HL-60/S4 treated with phorbol 12-myristate 13-acetate at 8.2 ng/mL for 4 days and 3 days (cell line): ENCODE measurements at regions not wholly inside any gene's neighbourhood (a gene's known extent, or its start where the extent isn't known, plus 50 kb on each side); places are given as distances from the start of the nearest gene placed in this dataset.

Experiments
- in situ Hi-C: fragments of 300-500 bp; cut with MboI; formaldehyde crosslinking; loops from 2 replicates; pipeline ENCODE4 v1.15.0; 2022; ENCODE audit warnings: low sequenced_read_pairs

DNA sequence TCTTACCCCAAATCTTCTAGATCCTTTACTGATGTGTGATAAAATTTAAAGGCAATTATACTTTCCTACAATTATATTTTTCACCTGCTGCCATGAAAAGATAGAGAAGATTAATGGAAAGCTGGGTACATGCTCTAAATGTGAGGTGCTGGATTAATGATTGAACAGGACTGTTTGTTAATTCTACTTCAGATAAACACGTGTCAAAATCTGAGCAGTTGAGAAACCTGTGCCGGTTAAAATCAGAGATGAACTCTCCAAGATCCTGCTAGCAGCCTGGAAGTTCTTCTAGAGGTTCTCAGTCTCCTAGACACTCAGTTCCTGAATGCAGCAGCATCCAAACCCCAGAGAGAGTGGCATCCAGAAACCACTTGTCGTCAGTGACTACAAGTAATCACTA is 69.2 kb downstream of the INHBA start:
- in situ Hi-C loops: no loop called here

DNA sequence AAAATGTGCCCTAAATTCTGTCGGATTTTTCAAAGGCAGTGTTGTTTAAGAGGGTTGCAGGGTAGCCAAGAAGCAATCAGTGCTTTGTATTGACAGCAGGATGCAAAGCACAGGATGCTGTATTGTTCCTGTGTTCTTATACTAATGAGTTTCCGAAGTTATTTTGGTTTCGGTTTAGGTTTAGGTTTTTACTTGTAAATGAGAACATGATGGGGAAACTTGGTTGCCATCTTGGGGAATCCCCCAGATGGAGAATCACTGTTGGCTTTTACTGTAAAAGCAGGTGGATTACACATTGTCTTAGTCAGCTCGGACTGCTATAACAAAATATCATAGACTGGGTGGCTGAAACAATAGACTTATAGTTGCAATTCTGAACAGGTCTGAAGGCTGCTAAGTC is 72.1 kb downstream of the INHBA start:
- in situ Hi-C loops: no loop called here

DNA sequence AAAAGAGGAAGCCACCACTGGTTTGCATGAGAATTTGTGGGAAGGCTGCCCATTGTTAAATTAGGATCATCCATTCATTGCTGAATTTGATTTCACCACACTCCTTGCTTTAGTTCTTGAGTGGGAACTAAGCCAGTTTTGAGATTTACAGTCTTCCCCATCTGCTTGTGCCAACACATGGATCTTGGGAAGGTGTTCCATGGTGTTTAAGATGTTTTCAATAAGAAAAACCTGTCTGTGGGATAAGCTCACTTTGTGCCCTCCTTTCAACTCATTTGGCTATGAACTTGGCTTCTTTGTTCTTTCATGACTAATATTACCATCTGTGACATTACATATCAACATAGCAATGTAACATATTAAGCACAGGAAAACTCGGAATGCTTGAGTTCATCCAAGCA is 73.2 kb downstream of the INHBA start:
- in situ Hi-C loops: no loop called here

DNA sequence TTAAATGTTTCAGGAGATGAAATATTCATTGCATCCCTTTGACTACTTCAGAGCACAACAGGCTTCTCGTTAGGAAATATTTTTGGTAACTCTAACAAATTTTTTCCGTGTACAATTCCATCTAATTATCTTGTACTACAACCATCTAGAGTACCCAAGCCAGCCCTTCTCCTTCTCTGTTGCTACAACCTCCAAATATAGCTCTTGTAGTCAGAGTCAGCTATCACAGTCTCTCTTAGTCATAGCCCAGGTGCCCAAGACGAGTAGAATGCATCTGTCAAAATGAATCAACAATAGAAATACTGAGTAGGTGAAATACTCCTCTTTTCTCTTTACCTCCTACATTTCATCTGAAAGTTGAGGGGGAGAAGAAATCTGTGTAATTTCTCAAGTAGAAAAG is 74.0 kb downstream of the INHBA start:
- in situ Hi-C loops: no loop called here

DNA sequence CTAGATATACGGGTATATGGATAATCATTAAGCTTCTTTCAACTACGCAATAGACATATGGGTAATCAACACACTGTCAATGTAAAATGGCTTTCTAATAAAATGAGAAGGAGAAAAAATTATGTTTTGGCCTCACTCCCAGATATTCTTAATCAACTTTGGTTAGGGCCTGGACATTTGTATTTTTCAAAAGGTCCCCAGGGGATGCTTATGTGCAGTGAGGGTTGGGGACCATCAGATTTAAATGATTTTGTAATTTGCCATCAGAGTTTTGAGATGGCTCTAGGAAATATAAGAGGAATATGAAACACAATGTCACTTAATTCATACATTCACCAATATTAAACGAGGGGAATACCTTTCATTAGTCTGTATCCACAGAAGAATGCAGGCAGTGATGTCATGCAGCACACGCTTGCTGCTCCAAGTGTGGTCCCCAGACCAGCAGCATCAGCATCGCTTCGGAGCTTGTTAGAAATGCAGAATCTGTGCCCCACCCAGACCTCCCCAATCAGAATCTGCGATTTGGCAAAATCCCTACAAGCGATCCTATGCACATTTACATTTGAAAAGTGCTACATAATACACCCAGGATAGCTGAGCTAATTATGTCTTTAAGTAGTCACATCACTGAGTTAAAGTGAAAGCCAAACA is 75.1 kb downstream of the INHBA start:
- in situ Hi-C loops: no loop called here

DNA sequence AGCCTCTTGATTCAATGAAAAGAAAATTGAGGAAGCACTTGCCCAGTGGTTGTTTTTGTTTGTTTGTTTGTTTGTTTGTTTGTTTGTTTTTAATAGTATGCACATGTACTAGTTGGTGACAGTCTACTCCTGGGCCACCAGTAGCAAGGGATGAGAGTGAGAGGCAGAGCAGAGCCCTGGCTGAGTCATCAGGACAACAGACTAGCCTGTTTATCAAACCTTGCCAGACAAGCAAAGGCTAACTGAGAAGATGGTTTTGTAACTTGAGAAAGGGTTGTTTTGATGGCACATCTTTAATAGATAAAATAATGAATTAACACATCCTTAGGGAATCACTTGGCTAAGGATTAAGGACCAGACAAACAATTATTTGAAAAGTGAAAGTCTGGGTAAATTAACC is 78.1 kb downstream of the INHBA start:
- in situ Hi-C loops: no loop called here

DNA sequence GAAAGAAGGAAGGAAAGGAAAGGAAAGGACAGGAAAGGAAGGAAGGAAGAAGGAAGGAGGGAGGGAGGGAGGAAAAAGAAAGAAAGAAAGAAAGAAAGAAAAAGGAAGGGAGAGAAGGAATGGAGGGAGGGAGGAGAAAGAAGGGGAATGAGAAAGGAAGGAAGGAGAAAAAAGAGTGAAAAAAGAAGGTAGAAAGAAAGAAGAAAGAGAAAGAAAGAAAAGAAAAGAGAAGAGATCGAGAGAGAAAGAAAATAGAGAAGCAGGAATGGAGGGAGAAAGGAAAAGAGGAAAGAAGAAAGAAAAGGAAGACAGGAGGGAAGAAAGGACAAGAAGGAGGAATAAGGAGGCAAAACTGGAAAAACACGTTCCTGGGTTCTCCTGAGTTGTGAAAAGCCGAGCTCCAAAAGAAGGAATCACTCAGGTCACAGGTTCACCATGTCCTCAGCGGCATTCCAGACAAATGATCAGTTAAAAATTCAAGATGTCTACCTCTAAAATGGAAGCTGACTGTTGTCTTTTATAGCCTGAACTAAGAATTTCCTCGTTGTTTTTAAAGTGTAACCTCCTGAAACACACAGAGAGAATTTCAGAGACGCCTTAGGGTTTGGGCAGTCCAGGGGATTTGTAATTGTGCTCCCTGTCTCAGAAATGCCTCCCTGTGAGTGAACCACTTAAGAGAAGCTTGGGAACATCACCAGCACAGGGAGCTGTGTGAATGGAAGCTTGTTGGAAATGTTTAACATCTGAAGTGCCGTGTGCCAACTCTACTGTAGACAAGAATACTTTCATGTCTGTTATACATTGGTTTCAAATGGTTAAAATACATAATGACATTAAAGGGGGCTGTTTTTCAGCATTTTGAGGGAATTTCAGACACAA is 80.7 kb downstream of the INHBA start:
- in situ Hi-C loops: no loop called here

DNA sequence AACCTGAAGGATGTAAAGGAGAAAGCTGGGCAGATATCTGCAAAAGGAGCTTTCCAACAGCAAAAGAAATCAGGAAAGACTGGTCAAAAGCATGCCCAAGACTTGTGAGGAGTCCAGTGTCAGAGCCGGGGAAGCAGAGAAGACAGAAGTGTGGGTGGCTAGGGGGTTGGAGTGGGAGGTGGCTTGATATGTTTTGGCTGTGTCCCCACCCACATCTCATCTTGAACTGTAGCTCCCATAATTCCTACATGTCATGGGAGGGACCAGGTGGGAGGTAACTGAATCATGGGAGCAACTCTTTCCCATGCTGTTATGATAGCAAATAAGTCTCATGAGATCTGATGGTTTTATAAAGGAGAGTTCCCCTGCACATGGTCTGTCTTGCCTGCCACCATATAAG is 84.9 kb downstream of the INHBA start:
- in situ Hi-C loops: no loop called here

DNA sequence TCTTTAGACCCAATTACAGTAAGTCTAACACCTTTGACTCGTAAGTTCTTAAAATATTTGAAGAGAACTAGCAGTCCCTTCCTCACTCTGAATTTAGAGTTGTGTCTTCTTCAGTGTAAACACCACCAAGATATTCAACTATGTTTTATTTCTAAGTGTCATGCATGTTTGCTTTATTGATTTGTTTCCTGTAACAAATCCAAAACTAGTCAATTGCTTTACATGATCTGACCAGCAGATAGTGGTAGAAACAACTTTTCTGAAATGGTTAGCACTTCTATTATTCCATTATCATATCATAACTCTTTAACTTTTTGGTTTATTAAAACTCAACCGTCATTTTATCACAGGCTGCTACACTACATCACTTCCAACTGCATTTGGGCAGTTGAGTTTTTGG is 90.1 kb downstream of the INHBA start:
- in situ Hi-C loops: no loop called here

DNA sequence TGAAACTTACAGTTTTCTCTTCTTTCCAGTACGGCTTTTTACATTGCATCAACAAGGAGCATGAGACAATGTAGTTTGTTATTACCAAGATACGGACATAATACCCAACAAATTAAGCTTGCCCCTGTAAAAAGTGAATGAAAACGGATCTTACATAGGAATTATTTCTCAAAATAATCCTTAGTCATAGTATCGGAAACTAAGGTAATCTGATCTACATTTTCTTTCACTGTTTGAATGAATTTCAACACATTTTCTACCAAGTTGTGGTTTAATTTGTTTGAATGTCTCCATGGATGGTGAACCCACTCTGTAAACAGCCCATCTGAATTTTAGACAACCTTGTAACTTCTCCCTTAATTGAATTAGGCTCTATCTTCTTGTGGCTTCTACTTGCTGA is 90.5 kb downstream of the INHBA start:
- in situ Hi-C loops: no loop called here

DNA sequence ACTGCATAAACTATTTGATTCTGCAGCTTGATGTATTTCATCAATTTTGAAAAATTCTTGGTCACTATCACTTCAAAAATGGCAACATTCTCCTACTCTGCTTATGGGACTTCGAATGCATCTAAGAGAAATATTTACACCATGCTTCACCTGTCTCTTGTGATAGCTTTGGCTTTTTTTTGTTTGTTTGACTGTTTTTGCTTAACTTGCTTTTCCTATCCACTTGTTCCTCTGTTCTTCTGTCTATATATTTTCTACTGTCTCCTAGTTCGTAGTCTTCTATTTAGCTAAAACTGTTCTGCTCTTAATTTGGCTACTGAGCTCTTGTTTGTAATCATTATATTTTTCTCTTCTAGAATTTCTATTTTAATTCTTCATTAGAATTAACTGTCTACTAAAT is 94.4 kb downstream of the INHBA start:
- in situ Hi-C loops: no loop called here

DNA sequence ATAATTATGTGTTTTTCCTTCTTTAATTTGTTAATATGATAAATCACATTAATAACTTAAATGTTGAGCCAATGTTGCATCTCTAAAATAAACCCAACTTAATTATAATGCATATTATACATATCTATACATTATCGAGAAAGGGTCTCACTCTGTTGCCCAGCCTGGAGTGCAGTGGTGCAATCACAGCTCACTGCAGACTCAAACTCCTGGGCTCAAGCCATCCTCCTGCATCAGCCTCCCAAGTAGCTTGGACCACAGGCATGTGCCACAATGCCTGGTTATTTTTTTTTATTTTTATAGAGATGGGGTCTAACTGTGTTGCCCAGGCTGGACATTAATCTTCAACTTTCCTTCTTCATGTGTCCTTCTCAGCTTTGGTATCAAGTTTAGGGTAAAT is 98.9 kb downstream of the INHBA start:
- in situ Hi-C loops: no loop called here

DNA sequence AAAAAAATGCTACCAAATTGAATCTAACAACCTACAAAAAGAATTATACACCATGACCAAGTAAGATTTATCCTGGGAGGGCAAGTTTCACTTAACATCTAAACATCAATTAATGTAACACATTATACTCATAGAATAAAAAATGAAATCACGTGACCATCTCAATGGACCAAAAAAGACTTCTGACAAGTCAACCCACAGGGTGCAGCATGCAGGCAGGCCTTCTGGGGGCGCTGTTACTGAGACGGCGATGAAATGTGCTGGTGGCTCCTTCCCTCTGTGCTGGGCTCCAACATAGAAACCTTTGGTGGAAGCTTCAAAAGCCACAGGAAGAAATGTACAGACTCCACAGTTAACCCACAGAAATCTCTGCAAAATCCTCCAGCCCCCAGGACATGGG is 103.1 kb downstream of the INHBA start:
- in situ Hi-C loops: no loop called here

DNA sequence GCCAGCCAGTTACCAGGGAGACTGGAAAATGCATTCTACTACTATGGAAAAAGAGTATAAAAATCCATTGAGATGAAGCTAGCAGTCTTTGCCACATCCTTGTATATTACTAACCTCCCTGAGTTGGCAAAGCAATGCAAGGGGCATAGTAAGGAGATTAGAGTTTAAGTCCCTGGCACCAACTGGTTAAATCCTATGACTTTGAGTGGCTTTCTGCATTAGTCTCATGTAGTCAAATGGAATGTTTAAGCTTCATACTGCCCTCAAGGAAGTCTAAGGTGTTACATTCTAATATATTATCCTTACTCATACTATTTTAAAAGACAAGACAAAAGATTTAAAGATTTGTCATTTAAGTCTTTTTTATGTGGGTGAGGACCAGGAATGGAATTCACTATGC is 110.1 kb downstream of the INHBA start:
- in situ Hi-C loops: no loop called here

DNA sequence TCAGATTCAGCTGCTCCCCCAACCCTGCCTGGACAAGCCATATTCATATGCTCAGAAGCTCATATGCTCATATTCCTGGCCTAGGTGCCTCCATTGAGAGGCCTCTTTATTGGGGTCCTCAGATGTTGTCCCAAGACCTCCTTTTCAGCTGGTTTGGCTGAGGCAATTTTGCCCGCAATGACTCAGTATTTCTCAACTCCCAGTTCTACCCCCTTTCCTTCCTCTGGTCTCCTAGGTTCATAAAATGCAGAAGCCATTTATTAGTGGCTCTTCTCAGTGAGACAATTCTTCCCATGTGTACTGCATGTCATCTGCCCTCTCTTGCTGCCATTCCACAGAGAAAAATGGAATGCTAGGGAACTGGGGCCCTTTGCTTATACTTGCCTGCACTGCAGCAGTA is 110.7 kb downstream of the INHBA start:
- in situ Hi-C loops: no loop called here

DNA sequence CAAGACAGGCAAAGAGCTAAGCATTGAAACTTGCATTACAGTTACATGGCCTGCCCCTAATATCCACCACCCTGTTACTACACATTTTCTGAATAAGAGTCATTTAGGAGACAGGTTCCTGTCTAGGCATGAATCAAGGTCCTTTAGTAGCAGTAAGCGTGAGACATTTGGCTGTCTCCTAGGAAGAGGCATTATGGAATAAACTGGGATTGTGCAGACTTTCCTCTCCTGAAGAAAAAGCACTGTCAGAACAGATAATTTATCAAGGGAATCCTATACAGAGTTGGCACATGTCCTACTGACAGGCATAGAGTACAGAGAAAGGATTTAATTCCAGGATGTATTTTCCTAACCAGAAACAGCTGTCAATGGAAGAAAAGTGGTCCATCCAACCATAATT is 111.9 kb downstream of the INHBA start:
- in situ Hi-C loops: no loop called here

DNA sequence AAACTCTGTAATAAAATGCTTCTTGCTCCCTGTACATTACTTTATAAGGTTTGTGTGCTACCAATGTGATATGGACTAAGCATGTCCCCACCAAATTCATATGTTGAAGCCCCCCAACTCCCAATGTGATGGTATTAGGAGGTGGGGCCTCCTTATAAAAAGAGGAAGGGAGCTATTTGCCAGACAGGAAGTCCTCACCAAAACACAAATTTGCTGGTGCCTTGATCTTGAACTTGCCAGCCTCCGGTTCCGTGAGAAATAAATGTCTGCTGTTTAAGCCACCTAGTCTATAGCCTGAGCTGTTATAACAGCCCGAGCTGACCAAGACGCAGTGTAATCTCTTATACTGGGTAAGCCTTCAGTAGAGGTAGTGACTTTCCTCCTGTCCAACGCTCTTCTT is 114.5 kb downstream of the INHBA start:
- in situ Hi-C loops: no loop called here

DNA sequence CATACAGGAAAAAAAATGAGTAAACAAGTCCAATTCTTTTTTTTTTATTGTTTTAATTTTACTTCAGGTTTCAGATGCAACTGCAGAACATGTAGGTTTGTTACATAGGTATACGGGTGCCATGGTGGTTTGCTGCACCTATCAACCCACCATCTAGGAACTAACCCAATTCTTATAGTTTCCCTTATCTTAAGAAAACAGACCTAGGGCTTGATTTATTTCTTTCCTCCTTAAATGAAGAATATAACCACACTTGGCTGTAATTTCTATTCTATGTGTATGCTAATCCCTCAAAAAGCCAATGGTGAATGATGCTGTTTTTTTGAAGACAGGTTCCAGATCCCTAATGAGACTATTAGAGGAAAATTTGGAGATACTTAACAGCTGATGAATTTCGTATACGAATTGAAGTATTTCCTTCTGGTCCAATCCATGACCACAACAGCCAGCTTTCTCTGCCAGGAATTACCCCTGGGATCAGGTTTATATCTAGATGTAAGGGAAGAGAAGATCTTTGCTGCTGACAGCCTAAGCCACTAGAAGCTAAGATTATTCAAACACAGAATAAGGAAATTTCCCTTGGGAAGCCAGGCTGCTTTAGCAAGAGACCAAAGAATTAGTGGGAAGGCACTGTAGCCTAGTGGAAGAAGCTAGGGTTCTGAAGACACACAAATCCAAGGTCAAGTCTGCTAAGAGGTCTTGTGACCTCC is 115.8 kb downstream of the INHBA start:
- in situ Hi-C loops: no loop called here

DNA sequence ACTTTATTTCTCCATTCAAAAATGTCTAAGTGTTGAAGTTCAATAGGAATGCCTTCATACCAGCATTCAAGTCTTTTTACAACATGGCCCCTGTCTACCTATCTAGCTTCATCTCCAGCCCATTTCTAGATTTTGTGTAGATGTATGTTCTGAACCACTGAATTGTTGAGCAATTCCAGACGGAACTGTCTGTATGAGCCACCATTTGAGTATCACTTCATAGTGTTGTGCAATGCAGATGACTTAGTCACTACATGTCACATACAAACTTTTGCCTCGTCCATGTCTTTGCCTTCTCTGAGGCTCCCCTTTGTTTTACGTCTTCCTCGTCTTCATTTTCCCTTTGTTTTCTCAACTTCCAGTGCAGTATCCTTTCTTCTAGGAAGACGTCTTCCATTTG is 118.1 kb downstream of the INHBA start:
- in situ Hi-C loops: no loop called here

DNA sequence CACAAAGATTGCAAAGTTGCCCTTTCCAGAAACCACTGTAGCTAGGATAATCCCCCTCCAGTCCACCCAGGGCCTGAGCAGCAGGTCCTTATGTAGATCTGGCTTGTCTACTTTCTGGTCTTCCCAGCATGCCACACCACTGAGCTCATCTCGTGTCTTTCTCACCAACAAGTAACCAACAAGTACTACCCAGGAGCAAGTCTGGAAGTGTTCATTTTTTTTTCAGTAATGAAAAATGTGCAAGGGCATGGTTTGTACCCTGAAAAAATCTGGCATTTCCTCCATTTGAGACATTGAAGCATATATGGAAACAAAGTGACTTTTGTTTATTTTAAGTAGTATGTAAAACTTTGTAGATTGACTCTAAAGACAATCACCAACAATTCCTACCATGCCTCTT is 120.8 kb downstream of the INHBA start:
- in situ Hi-C loops: no loop called here

DNA sequence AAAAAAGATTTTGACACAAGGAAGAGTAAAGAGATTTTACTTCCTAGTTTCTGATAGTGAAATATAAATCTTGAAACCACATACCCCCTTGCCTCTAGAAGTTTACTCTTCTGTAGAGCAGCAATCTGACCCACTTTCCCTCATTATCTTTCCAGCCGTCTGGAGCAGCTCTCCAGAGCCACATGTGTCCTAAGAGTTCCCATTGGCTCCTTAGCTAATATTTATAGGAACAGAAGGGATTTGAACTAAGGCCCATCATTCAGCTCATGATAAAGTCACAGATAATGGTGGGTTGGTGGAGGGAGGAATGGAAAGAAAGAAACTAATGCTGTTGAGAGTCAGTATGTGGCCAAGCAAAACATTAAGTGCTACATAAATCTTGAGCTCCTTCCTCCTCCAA is 121.8 kb downstream of the INHBA start:
- in situ Hi-C loops: no loop called here
